ENCODE measurements at regions not wholly inside any gene's neighbourhood (a gene's known extent, or its start where the extent isn't known, plus 50 kb on each side); places are given as distances from the start of the nearest gene placed in this dataset.

DNA sequence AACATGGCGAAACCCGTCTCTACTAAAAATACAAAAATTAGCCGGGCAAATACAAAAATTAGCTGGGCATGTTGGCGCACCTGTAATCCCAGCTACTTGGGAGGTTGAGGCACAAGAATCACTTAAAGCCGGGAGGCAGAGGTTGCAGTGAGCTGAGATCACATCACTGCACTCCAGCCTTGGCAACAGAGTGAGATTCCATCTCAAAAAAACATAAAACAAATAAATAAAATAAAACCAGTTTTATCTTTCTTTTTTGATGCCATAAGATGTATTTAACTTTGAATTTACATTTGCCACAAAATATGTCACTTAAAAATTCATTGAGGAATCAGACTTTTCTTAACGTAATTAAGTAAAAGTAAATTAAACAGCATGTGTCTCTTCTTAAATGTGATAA lies 113.3 kb upstream of the ERRFI1 start:
- TF ChIP-seq ZBTB7A (IDR thresholded peaks at IDR 0.05; ENCODE audit: low read depth), result no peak
- no peak for TF ChIP-seq YY1 (IDR thresholded peaks at IDR 0.05; ENCODE audit: low read depth)
- no peak for TF ChIP-seq EGR1 (IDR thresholded peaks at IDR 0.05)
- TF ChIP-seq TEAD4 (IDR thresholded peaks at IDR 0.05), result no peak
- no peak for TF ChIP-seq CEBPB (IDR thresholded peaks at IDR 0.05)
- TF ChIP-seq, protein P1, sequence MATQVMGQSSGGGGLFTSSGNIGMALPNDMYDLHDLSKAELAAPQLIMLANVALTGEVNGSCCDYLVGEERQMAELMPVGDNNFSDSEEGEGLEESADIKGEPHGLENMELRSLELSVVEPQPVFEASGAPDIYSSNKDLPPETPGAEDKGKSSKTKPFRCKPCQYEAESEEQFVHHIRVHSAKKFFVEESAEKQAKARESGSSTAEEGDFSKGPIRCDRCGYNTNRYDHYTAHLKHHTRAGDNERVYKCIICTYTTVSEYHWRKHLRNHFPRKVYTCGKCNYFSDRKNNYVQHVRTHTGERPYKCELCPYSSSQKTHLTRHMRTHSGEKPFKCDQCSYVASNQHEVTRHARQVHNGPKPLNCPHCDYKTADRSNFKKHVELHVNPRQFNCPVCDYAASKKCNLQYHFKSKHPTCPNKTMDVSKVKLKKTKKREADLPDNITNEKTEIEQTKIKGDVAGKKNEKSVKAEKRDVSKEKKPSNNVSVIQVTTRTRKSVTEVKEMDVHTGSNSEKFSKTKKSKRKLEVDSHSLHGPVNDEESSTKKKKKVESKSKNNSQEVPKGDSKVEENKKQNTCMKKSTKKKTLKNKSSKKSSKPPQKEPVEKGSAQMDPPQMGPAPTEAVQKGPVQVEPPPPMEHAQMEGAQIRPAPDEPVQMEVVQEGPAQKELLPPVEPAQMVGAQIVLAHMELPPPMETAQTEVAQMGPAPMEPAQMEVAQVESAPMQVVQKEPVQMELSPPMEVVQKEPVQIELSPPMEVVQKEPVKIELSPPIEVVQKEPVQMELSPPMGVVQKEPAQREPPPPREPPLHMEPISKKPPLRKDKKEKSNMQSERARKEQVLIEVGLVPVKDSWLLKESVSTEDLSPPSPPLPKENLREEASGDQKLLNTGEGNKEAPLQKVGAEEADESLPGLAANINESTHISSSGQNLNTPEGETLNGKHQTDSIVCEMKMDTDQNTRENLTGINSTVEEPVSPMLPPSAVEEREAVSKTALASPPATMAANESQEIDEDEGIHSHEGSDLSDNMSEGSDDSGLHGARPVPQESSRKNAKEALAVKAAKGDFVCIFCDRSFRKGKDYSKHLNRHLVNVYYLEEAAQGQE (IDR thresholded peaks at IDR 0.05; ENCODE audit: low read depth), result no peak
- TF ChIP-seq EP300 (IDR thresholded peaks at IDR 0.05; ENCODE audit: borderline replicate concordance), result no peak
- TF ChIP-seq NFIC (IDR thresholded peaks at IDR 0.05), result no peak
- TF ChIP-seq RAD21 (IDR thresholded peaks at IDR 0.05; ENCODE audit: low read depth), result no peak
- TF ChIP-seq, protein P2, sequence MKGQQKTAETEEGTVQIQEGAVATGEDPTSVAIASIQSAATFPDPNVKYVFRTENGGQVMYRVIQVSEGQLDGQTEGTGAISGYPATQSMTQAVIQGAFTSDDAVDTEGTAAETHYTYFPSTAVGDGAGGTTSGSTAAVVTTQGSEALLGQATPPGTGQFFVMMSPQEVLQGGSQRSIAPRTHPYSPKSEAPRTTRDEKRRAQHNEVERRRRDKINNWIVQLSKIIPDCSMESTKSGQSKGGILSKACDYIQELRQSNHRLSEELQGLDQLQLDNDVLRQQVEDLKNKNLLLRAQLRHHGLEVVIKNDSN (IDR thresholded peaks at IDR 0.05), result no peak
- no peak for TF ChIP-seq FOXM1 (IDR thresholded peaks at IDR 0.05; ENCODE audit: borderline replicate concordance, low read depth)
- TF ChIP-seq, protein P3, sequence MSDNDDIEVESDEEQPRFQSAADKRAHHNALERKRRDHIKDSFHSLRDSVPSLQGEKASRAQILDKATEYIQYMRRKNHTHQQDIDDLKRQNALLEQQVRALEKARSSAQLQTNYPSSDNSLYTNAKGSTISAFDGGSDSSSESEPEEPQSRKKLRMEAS (IDR thresholded peaks at IDR 0.05), result no peak
- TF ChIP-seq TCF12 (IDR thresholded peaks at IDR 0.05; ENCODE audit: low read depth), result no peak
- no peak for TF ChIP-seq CREB1 (IDR thresholded peaks at IDR 0.05; ENCODE audit: low read depth)
- TF ChIP-seq TAF1 (IDR thresholded peaks at IDR 0.05; ENCODE audit: low read depth), result no peak

DNA sequence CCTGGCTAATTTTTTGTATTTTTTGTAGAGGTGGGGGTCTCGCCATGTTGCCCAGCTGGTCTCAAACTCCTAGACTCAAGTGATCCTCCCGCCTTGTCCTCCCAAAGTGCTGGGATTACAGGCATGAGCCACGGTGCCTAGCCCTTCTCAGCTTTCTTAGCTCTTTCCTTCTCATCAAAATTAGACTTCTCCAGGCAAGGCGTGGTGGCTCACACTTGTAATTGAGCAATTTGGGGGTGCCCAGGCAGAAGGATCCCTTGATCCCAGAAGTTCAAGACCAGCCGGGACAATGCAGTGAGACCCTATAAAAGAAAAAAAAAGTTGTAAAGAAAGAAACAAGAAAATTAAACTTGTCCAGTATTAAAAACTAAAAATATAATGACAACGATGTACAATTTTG lies 112.6 kb upstream of the ERRFI1 start:
- no peak for TF ChIP-seq FOXM1 (IDR thresholded peaks at IDR 0.05; ENCODE audit: borderline replicate concordance, low read depth)
- no peak for TF ChIP-seq TAF1 (IDR thresholded peaks at IDR 0.05; ENCODE audit: low read depth)
- TF ChIP-seq TEAD4 (IDR thresholded peaks at IDR 0.05), result no peak
- TF ChIP-seq, protein P3 (IDR thresholded peaks at IDR 0.05), result no peak
- TF ChIP-seq CEBPB (IDR thresholded peaks at IDR 0.05), result no peak
- no peak for TF ChIP-seq EP300 (IDR thresholded peaks at IDR 0.05; ENCODE audit: borderline replicate concordance)
- TF ChIP-seq NFIC (IDR thresholded peaks at IDR 0.05), result no peak
- TF ChIP-seq, protein P2 (IDR thresholded peaks at IDR 0.05), result no peak

DNA sequence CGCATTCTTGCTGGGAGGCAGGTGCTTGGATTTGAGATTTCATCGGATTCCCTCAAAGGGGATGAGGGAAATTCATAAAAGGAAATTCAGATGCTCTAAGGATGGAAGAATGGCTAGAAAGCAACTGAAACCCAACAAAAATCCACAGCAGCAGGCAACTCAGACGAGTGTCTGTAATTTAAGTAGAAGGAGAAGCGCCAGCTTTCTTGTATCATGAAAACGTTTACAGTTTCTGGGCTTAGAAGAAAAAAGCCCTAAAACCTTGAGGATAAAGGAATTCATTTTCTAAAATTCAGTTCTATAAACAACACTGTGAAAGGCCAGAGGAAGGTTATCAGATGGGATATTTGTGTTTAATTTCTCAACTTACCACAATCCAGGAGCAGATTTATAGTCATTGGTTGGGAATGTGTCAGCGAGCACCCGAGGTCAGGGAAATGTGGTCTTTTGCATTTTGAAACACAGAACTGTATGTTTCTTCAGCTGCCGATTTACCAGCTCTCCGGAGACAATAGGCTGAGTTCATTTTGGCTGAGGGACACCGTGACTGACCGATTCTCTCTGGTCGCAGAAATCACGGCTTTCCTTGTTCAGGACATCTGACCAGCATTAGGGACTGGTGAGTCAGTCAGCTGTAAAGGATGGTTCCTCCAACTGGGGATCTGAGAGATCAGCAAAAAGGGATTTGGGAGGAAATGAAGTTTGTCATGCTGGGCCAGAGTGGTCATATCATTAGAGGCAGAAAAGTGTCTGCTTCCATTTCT lies 111.6 kb upstream of the ERRFI1 start:
- TF ChIP-seq RAD21 (IDR thresholded peaks at IDR 0.05; ENCODE audit: low read depth) (no peak), CREB1 (IDR thresholded peaks at IDR 0.05; ENCODE audit: low read depth) (no peak), ZBTB7A (IDR thresholded peaks at IDR 0.05; ENCODE audit: low read depth) (no peak), CEBPB (IDR thresholded peaks at IDR 0.05) (no peak), NFIC (IDR thresholded peaks at IDR 0.05) (no peak), YY1 (IDR thresholded peaks at IDR 0.05; ENCODE audit: low read depth) (no peak), TCF12 (IDR thresholded peaks at IDR 0.05; ENCODE audit: low read depth) (no peak), FOXM1 (IDR thresholded peaks at IDR 0.05; ENCODE audit: borderline replicate concordance, low read depth) (no peak), EP300 (IDR thresholded peaks at IDR 0.05; ENCODE audit: borderline replicate concordance) (no peak), EGR1 (IDR thresholded peaks at IDR 0.05) (no peak), TEAD4 (IDR thresholded peaks at IDR 0.05) (no peak)
- TF ChIP-seq, protein P3 (IDR thresholded peaks at IDR 0.05), result no peak
- TF ChIP-seq, protein P1 (IDR thresholded peaks at IDR 0.05; ENCODE audit: low read depth), result no peak

DNA sequence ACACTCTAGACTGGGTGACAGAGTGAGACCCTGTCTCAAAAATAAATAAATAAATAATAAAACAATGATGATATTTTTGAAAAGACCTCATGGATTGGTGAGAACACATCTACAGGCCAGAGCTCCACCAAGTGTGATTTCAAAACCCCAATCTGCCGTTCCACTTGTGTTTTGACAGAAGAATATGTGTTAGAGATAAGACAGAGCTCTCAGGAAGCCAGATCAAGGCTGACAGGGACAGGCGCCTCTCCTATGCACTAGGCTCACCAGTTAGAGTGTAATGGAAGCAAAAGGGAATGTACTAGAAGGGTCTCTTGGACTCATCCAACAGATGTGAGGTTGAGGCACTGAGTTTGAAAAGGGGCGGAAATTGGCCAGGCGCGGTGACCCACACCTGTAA lies 110.7 kb upstream of the ERRFI1 start:
- TF ChIP-seq, protein P3 (IDR thresholded peaks at IDR 0.05), result no peak
- no peak for TF ChIP-seq TCF12 (IDR thresholded peaks at IDR 0.05; ENCODE audit: low read depth)
- no peak for TF ChIP-seq EGR1 (IDR thresholded peaks at IDR 0.05)
- TF ChIP-seq TEAD4 (IDR thresholded peaks at IDR 0.05), result no peak
- TF ChIP-seq, protein P2 (IDR thresholded peaks at IDR 0.05), result no peak
- TF ChIP-seq ZBTB7A (IDR thresholded peaks at IDR 0.05; ENCODE audit: low read depth), result no peak

DNA sequence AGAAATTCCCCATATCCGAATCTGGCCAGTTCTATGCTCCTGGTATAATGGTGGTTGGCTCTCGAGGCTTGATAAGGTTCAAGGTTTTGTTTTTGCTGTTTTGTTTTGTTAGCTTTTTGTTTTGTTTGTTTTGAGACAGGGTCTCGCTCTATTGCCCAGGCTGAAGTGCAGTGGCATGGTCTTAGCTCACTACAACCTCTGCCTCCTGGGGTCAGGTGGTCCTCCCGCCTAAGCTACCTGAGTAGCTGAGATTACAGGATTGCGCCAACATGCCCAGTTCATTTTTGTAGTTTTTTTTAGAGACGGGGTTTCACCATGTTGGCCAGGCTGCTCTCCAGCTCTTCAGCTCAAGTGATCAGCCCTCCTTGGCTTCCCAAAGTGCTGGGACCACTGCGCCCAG lies 109.1 kb upstream of the ERRFI1 start:
- TF ChIP-seq CREB1 (IDR thresholded peaks at IDR 0.05; ENCODE audit: low read depth) (no peak), RAD21 (IDR thresholded peaks at IDR 0.05; ENCODE audit: low read depth) (no peak), FOXM1 (IDR thresholded peaks at IDR 0.05; ENCODE audit: borderline replicate concordance, low read depth) (no peak), NFIC (IDR thresholded peaks at IDR 0.05) (no peak), TAF1 (IDR thresholded peaks at IDR 0.05; ENCODE audit: low read depth) (no peak)
- TF ChIP-seq, protein P1 (IDR thresholded peaks at IDR 0.05; ENCODE audit: low read depth), result no peak
- TF ChIP-seq, protein P2 (IDR thresholded peaks at IDR 0.05), result no peak
- TF ChIP-seq, protein P3 (IDR thresholded peaks at IDR 0.05), result no peak

Data from Ishikawa (cell line).